Ishikawa (cell line): ENCODE measurements at regions not wholly inside any gene's neighbourhood (a gene's known extent, or its start where the extent isn't known, plus 50 kb on each side); places are given as distances from the start of the nearest gene placed in this dataset.

ENCODE experiments used
- CEBPB ChIP-seq: IDR thresholded peaks from 2 replicates; pipeline ENCODE4 v1.6.1; 2012
- EP300 ChIP-seq: IDR thresholded peaks from 2 replicates; pipeline ENCODE4 v1.6.1; 2012; ENCODE audit warnings: borderline replicate concordance
- FOXM1 ChIP-seq: IDR thresholded peaks from 2 replicates; pipeline ENCODE4 v1.6.1; 2012; ENCODE audit warnings: low read depth, borderline replicate concordance
- NFIC ChIP-seq: IDR thresholded peaks from 2 replicates; pipeline ENCODE4 v1.6.1; 2012
- RAD21 ChIP-seq: IDR thresholded peaks from 2 replicates; pipeline ENCODE4 v1.6.1; 2012; ENCODE audit warnings: low read depth
- REST ChIP-seq: IDR thresholded peaks from 2 replicates; pipeline ENCODE4 v1.6.1; 2012; ENCODE audit warnings: low read depth, mild to moderate bottlenecking
- TAF1 ChIP-seq: IDR thresholded peaks from 2 replicates; pipeline ENCODE4 v1.6.1; 2012; ENCODE audit warnings: low read depth, mild to moderate bottlenecking
- TCF12 ChIP-seq: IDR thresholded peaks from 2 replicates; pipeline ENCODE4 v1.6.1; 2012; ENCODE audit warnings: low read depth
- TEAD4 ChIP-seq: IDR thresholded peaks from 2 replicates; pipeline ENCODE4 v1.6.1; 2012
- USF1 ChIP-seq: IDR thresholded peaks from 2 replicates; pipeline ENCODE4 v1.6.1; 2012
- YY1 ChIP-seq: IDR thresholded peaks from 2 replicates; pipeline ENCODE4 v1.6.1; 2012; ENCODE audit warnings: low read depth
- ZBTB7A ChIP-seq: IDR thresholded peaks from 2 replicates; pipeline ENCODE4 v1.6.1; 2012; ENCODE audit warnings: low read depth
- TF ChIP-seq, protein P1 (sequence below): IDR thresholded peaks from 2 replicates; pipeline ENCODE4 v1.6.1; 2012

DNA sequence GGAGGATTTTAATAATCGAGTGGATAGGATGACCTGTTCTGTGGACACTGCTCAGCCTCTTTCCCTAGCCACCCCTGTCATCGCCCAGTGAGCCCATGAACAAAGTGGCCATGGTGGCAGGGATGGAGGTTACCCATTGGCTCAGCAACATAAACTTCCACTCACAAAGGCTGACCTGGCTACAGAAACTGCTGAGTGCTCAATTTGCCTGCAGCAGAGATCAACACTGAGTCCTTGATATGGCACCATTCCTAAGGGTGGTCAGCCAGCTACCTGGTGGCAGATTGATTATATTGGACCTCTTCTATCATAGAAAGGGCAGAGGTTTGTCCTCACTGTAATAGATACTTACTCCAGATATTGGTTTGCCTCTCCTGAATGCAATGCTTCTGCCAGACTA is 465.4 kb upstream of the FBXO33 start:
- TF ChIP-seq TAF1 (no peak), YY1 (no peak), EP300 (no peak), FOXM1 (no peak), TEAD4 (no peak), REST (no peak), NFIC (no peak), CEBPB (no peak), TCF12 (no peak), ZBTB7A (no peak), RAD21 (no peak), USF1 (no peak)
- TF ChIP-seq, protein P1, sequence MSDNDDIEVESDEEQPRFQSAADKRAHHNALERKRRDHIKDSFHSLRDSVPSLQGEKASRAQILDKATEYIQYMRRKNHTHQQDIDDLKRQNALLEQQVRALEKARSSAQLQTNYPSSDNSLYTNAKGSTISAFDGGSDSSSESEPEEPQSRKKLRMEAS, result no peak
